K562 (cell line): ENCODE measurements at regions not wholly inside any gene's neighbourhood (a gene's known extent, or its start where the extent isn't known, plus 50 kb on each side); places are given as distances from the start of the nearest gene placed in this dataset.

Experiments
- BRD4 ChIP-seq: fragments of 200-600 bp; sonication (generic); IDR thresholded peaks from 2 replicates; pipeline ENCODE4 v1.6.1; 2017; ENCODE audit warnings: inconsistent platforms
- ELK3 ChIP-seq: fragments of 450-650 bp; formaldehyde crosslinking; IDR thresholded peaks from 2 replicates; pipeline ENCODE4 v1.4.0; 2020; ENCODE audit warnings: mild to moderate bottlenecking
- ERF ChIP-seq: fragments of 450-650 bp; formaldehyde crosslinking; IDR thresholded peaks from 2 replicates; pipeline ENCODE4 v1.4.0; 2020; ENCODE audit warnings: mild to moderate bottlenecking, mixed read lengths
- FOXK1 ChIP-seq: sonication (generic); formaldehyde crosslinking; IDR thresholded peaks from 2 replicates; pipeline ENCODE4 v1.8.0; 2022; ENCODE audit warnings: missing genetic modification reagents, mild to moderate bottlenecking, borderline replicate concordance
- HNRNPLL ChIP-seq: fragments of 200-400 bp; formaldehyde crosslinking; IDR thresholded peaks from 2 replicates; pipeline ENCODE4 v1.6.1; 2017; ENCODE audit warnings: low read length, low read depth, mild to moderate bottlenecking; ENCODE audit not compliant: poor library complexity, severe bottlenecking
- L3MBTL2 ChIP-seq: fragments of 450-650 bp; IDR thresholded peaks from 2 replicates; pipeline ENCODE4 v1.6.1; 2016; ENCODE audit warnings: mild to moderate bottlenecking, moderate library complexity
- LCOR ChIP-seq: sonication (generic); formaldehyde crosslinking; IDR thresholded peaks from 2 replicates; pipeline ENCODE4 v1.8.0; 2022; ENCODE audit warnings: mild to moderate bottlenecking, missing genetic modification reagents
- NFE2 ChIP-seq: IDR thresholded peaks from 2 replicates; pipeline ENCODE4 v1.6.1; 2014; ENCODE audit warnings: antibody characterized with exemption, low read depth
- POU5F1 ChIP-seq: fragments of 150-350 bp; IDR thresholded peaks from 2 replicates; pipeline ENCODE4 v1.6.1; 2014; ENCODE audit warnings: borderline replicate concordance, low read length, low read depth, mild to moderate bottlenecking; ENCODE audit not compliant: partially characterized antibody
- RNF2 ChIP-seq: sonication (generic); IDR thresholded peaks from 2 replicates; pipeline ENCODE4 v1.6.1; 2016
- SMARCE1 ChIP-seq: fragments of 450-650 bp; IDR thresholded peaks from 2 replicates; pipeline ENCODE4 v1.7.1; 2016; ENCODE audit warnings: mild to moderate bottlenecking
- TEAD4 ChIP-seq, 2 experiments: sonication (generic) in 1 of 2; formaldehyde crosslinking in 1 of 2; IDR thresholded peaks; 2 replicates each; pipeline versions ENCODE4 v1.6.1 to v1.8.0; 2012 to 2022; ENCODE audit warnings: borderline replicate concordance in 1 of 2, inconsistent platforms in 1 of 2, low read length in 1 of 2, mild to moderate bottlenecking in 1 of 2, missing genetic modification reagents in 1 of 2
- TRIM28 ChIP-seq: fragments of 450-650 bp; IDR thresholded peaks from 2 replicates; pipeline ENCODE4 v1.6.1; 2017
- USF2 ChIP-seq: sonication (generic); formaldehyde crosslinking; IDR thresholded peaks from 2 replicates; pipeline ENCODE4 v1.5.0; 2020; ENCODE audit warnings: missing genetic modification reagents
- ZBTB40 ChIP-seq, 2 experiments: fragments of 450-650 bp in 1 of 2; sonication (generic) in 1 of 2; formaldehyde crosslinking in 1 of 2; IDR thresholded peaks; 2 replicates each; pipeline versions ENCODE4 v1.7.1 to v1.9.0; 2016 to 2022; ENCODE audit warnings: inconsistent platforms in 1 of 2, mild to moderate bottlenecking in 1 of 2, missing genetic modification reagents in 1 of 2
- ZBTB8A ChIP-seq: fragments of 450-650 bp; IDR thresholded peaks from 2 replicates; pipeline ENCODE4 v1.6.1; 2018; ENCODE audit warnings: mild to moderate bottlenecking, moderate library complexity; ENCODE audit not compliant: partially characterized antibody
- ZFP1 ChIP-seq: fragments of 450-650 bp; formaldehyde crosslinking; IDR thresholded peaks from 2 replicates; pipeline ENCODE4 v1.4.0; 2020; ENCODE audit warnings: mild to moderate bottlenecking, mixed read lengths
- ZNF23 ChIP-seq: fragments of 250-450 bp; sonication (Bioruptor Pico); IDR thresholded peaks from 2 replicates; pipeline ENCODE4 v1.4.0; 2020; ENCODE audit warnings: mild to moderate bottlenecking
- ZNF324 ChIP-seq: fragments of 250-450 bp; sonication (Bioruptor Pico); IDR thresholded peaks from 2 replicates; pipeline ENCODE4 v1.4.0; 2020; ENCODE audit warnings: mild to moderate bottlenecking
- ZNF589 ChIP-seq: fragments of 200-800 bp; sonication (Bioruptor generic); IDR thresholded peaks from 2 replicates; pipeline ENCODE4 v1.6.1; 2016; ENCODE audit warnings: low read depth, missing genetic modification characterization, missing compliant biosample characterization

DNA sequence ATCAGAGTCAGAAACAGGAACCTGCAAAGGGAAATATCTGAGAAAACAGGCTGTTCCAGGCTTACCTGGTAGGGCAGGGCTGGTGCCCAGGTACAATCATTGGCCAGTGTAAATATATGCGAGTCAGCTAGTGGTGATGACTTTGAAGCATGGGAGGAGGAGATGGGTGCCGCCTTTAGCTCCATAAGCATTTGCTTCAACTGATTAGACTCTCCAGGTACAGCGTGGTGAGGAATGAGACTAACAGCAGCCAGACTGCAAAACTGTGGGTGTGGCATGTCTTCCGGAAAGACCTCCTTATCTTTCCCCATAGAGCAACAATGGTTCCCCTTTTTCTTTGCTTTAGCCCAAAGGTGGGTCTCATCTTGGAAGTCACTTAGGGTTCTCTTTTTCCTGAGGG is 137.2 kb downstream of the LRIG2 start (continued):
- TF ChIP-seq ZBTB40 (IDR thresholded peaks at IDR 0.05) (no peak), ZBTB40 (CRISPR knock-in tag; IDR thresholded peaks at IDR 0.05) (no peak), ZFP1 (CRISPR knock-in tag) (no peak), FOXK1 (CRISPR knock-in tag) (no peak), SMARCE1 (peak; percentile 85), ZNF23 (no peak), USF2 (CRISPR knock-in tag) (no peak), NFE2 (0 out of 2 replicates have a peak, but pooled peaks have one; percentile 29), HNRNPLL (no peak), TRIM28 (no peak), POU5F1 (no peak), LCOR (CRISPR knock-in tag) (no peak), ZBTB8A (no peak), ZNF589 (CRISPR knock-in tag) (no peak), RNF2 (no peak), BRD4 (no peak), L3MBTL2 (peak; percentile 73), ELK3 (CRISPR knock-in tag) (no peak), ERF (CRISPR knock-in tag) (no peak), TEAD4 (IDR thresholded peaks at IDR 0.05; ENCODE audit: low read length) (peak; percentile 70; the same call in 1 of the 2 replicates), TEAD4 (CRISPR knock-in tag; IDR thresholded peaks at IDR 0.05; ENCODE audit: borderline replicate concordance) (no peak), ZNF324 (CRISPR knock-in tag) (no peak)
